ENCODE measurements at regions not wholly inside any gene's neighbourhood (a gene's known extent, or its start where the extent isn't known, plus 50 kb on each side); places are given as distances from the start of the nearest gene placed in this dataset.

DNA sequence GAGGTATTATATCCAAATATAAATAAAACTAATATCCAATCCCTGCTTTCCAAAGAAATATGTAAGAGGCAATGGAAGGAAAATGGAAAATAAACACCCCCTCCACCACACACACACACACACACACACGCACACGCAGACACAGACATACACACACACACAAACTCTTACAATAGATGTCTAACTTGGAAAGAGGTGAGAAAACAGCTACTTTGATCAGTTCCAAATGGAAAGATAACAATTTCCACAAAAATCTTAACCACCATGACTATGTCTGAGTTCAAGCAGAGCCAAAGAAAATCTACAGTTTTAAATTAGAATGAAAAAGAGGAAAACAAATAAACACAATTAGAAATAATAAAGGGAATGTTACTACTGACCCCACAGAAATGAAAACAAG is 285.3 kb upstream of the TGFBR2 start:
- Histone ChIP-seq H2BK20ac (ENCODE audit: low read length) (no peak overlapping the region), H3K14ac (ENCODE audit: insufficient read length) (no peak overlapping the region), H3K27ac (ENCODE audit: low read depth, low read length) (no peak overlapping the region), H3K4me3 (ENCODE audit: extremely low read depth in 1 of 4, insufficient read depth in 2 of 4, low read depth in 3 of 4, low read length in 4 of 4) (no peak overlapping the region), H2BK12ac (ENCODE audit: low read depth, low read length) (no peak overlapping the region), H3K23ac (ENCODE audit: insufficient read length) (no peak overlapping the region), H3K36me3 (ENCODE audit: control insufficient read depth in 2 of 4, insufficient read depth in 4 of 4, low read length in 3 of 4) (no peaks in the 10 kb centered on the region), H3K4ac (replicated peaks; ENCODE audit: insufficient read length, low read depth, low read length) (no peak overlapping the region), H2AFZ (ENCODE audit: low read length) (no peak overlapping the region), H3K79me1 (ENCODE audit: low read depth, low read length) (no peaks in the 10 kb centered on the region), H4K8ac (ENCODE audit: extremely low read depth, insufficient read depth, low read length) (no peak overlapping the region), H2AK5ac (ENCODE audit: low read depth, low read length) (no peak overlapping the region), H3K4me1 (replicated peaks in 1 of 4; ENCODE audit: control insufficient read depth in 3 of 4, insufficient read depth in 4 of 4, low read length in 3 of 4) (peaks cover 0 to 5% (median 0%) of the 10 kb centered on the region in 4 experiments; a peak in 1 of 7 replicates), H3K18ac (ENCODE audit: extremely low read depth, low read length) (no peak overlapping the region), H3K9me3 (ENCODE audit: insufficient read depth in 2 of 2, low read depth in 1 of 2, low read length in 1 of 2) (peaks cover 0 to 4% of the 10 kb centered on the region in 2 experiments; a peak in 1 of 4 replicates), H2BK120ac (replicated peaks; ENCODE audit: low read depth, low read length) (no peak overlapping the region), H3K56ac (replicated peaks; ENCODE audit: insufficient read length, low read depth, low read length) (no peak overlapping the region), H4K20me1 (replicated peaks in 1 of 2; ENCODE audit: control insufficient read depth in 1 of 2, insufficient read depth in 2 of 2, low read length in 2 of 2) (no peaks in the 10 kb centered on the region), H3K9ac (replicated peaks in 1 of 4; ENCODE audit: extremely low read depth in 1 of 4, low read depth in 3 of 4, low read length in 3 of 4) (no peak overlapping the region), H3K4me2 (ENCODE audit: insufficient read depth in 1 of 2, low read depth in 2 of 2, low read length in 2 of 2) (no peak overlapping the region), H3K27me3 (replicated peaks in 1 of 4; ENCODE audit: control insufficient read depth in 3 of 4, extremely low read depth in 1 of 4, insufficient read depth in 3 of 4, low read length in 3 of 4) (no peaks in the 10 kb centered on the region), H2BK15ac (ENCODE audit: low read length) (no peak overlapping the region), H2BK5ac (ENCODE audit: low read depth, low read length) (no peak overlapping the region), H4K5ac (ENCODE audit: insufficient read length, low read depth, low read length) (no peak overlapping the region), H3K23me2 (ENCODE audit: low read depth, low read length) (no peaks in the 10 kb centered on the region), H3K79me2 (ENCODE audit: control insufficient read depth in 1 of 2, insufficient read depth in 2 of 2, low read length in 2 of 2) (no peaks in the 10 kb centered on the region), H4K91ac (replicated peaks; ENCODE audit: insufficient read length, low read length) (no peak overlapping the region)
- DNase-seq (ENCODE audit: low read depth in 1 of 2, low spot score in 2 of 2) (no peak), FAIRE-seq (no peak)
- ChIA-PET POLR2A (ENCODE audit: partially characterized antibody) (no interaction called here), CTCF (ENCODE audit: partially characterized antibody) (interaction anchor here (0.8 to 2.2 kb wide), 9 partner anchors 9 to 428 kb away, joined by 3 to 13 read pairs (median 4); no protein-coding TSS in a partner anchor)
- WGBS, 2 experiments (ENCODE audit: extremely low coverage in 1 of 2, insufficient coverage in 1 of 2, insufficient read length in 1 of 2, insufficient replicate concordance in 2 of 2, low coverage in 1 of 2, low lambda C conversion rate in 2 of 2, missing lambda C conversion rate in 1 of 2) = 94% methylated on average over 2 of the region's 2 CpGs; no CpG with 5 or more reads in 1 of the 2 experiments
- TF ChIP-seq FOSL1 (IDR thresholded peaks at IDR 0.05; ENCODE audit: insufficient read depth, low read depth, low read length) = no peak
- no peak for TF ChIP-seq TEAD4 (IDR thresholded peaks at IDR 0.05; ENCODE audit: low read depth, low read length)
- no peak for TF ChIP-seq SP2 (IDR thresholded peaks at IDR 0.05; ENCODE audit: low read length)
- TF ChIP-seq, protein P1, sequence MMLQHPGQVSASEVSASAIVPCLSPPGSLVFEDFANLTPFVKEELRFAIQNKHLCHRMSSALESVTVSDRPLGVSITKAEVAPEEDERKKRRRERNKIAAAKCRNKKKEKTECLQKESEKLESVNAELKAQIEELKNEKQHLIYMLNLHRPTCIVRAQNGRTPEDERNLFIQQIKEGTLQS (IDR thresholded peaks at IDR 0.05; ENCODE audit: insufficient read depth, low read depth, low read length) = no peak
- TF ChIP-seq NANOG (IDR thresholded peaks at IDR 0.05; ENCODE audit: insufficient read depth, low read depth, low read length, poor library complexity, severe bottlenecking) = no peak
- TF ChIP-seq, protein P2, sequence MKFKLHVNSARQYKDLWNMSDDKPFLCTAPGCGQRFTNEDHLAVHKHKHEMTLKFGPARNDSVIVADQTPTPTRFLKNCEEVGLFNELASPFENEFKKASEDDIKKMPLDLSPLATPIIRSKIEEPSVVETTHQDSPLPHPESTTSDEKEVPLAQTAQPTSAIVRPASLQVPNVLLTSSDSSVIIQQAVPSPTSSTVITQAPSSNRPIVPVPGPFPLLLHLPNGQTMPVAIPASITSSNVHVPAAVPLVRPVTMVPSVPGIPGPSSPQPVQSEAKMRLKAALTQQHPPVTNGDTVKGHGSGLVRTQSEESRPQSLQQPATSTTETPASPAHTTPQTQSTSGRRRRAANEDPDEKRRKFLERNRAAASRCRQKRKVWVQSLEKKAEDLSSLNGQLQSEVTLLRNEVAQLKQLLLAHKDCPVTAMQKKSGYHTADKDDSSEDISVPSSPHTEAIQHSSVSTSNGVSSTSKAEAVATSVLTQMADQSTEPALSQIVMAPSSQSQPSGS (IDR thresholded peaks at IDR 0.05; ENCODE audit: low read length) = no peak
- TF ChIP-seq ASH2L (IDR thresholded peaks at IDR 0.05; ENCODE audit: low read length) = no peak
- no peak for TF ChIP-seq CBX8 (IDR thresholded peaks at IDR 0.05; ENCODE audit: borderline replicate concordance, low read depth, low read length)
- no peak for TF ChIP-seq SP4 (IDR thresholded peaks at IDR 0.05; ENCODE audit: low read length)
- no peak for TF ChIP-seq SUZ12 (IDR thresholded peaks at IDR 0.05; ENCODE audit: low read length)
- TF ChIP-seq TCF12 (IDR thresholded peaks at IDR 0.05; ENCODE audit: low read depth, low read length) = no peak
- no peak for TF ChIP-seq EP300 (IDR thresholded peaks at IDR 0.05; ENCODE audit: borderline replicate concordance in 1 of 2, low read depth in 2 of 2, low read length in 2 of 2)
